ENCODE measurements at regions not wholly inside any gene's neighbourhood (a gene's known extent, or its start where the extent isn't known, plus 50 kb on each side); places are given as distances from the start of the nearest gene placed in this dataset.

DNA sequence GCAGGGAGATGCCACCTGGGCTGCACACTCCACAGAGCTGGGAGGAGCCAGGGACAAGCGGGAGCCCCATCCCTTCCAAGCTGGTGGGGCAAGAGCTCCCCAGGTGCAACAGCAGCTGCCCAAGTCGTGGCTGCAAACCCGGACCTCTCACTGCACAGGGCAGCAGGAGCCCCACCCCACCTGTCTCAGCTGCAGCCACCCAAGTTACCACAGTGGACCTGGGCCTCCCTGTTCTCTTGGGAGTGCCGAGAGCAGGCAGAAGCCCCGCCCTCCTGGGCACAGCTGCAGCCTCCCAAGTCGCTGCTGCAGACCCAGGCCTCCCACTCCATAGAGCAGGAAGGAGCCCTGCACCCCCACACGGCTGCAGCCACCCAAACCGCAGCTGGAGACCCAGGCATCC lies 374.1 kb upstream of the ACO1 start:
- H3K36me3 ChIP-seq (ENCODE audit: control insufficient read depth, insufficient read depth, low read length): no peaks in the 10 kb centered on the region
- intact Hi-C loops (cut with micrococcal nuclease; ENCODE audit: unreplicated experiment): loop anchor here (10.0 kb wide), 1 partner anchor 64 kb away; no protein-coding TSS in a partner anchor
- no peak for DNase-seq
- Mint-ChIP-seq H3K4me1 (ENCODE audit: low read depth, unreplicated experiment) (no peaks in the 10 kb centered on the region), H3K4me3 (ENCODE audit: unreplicated experiment) (no peak overlapping the region), H3K27ac (ENCODE audit: unreplicated experiment) (no peak overlapping the region), H3K27me3 (ENCODE audit: insufficient read depth, unreplicated experiment) (no peaks in the 10 kb centered on the region), H3K36me3 (ENCODE audit: insufficient read depth, unreplicated experiment) (no peaks in the 10 kb centered on the region), H3K9me3 (ENCODE audit: unreplicated experiment) (no peaks in the 10 kb centered on the region)
- no TSS peak for BruUV-seq (replicated peaks)
- POLR2A ChIA-PET: no interaction called here
- H3K4me3 ChIP-seq (ENCODE audit: low read depth, low read length): no peak overlapping the region
- no peaks in the 10 kb centered on the region for H3K4me1 ChIP-seq
- CTCF ChIA-PET: no interaction called here
- H3K9me3 ChIP-seq: no peaks in the 10 kb centered on the region
- H3K27me3 ChIP-seq (replicated peaks; ENCODE audit: control insufficient read depth, insufficient read depth, low read length): no peaks in the 10 kb centered on the region
- TF ChIP-seq, protein P1, sequence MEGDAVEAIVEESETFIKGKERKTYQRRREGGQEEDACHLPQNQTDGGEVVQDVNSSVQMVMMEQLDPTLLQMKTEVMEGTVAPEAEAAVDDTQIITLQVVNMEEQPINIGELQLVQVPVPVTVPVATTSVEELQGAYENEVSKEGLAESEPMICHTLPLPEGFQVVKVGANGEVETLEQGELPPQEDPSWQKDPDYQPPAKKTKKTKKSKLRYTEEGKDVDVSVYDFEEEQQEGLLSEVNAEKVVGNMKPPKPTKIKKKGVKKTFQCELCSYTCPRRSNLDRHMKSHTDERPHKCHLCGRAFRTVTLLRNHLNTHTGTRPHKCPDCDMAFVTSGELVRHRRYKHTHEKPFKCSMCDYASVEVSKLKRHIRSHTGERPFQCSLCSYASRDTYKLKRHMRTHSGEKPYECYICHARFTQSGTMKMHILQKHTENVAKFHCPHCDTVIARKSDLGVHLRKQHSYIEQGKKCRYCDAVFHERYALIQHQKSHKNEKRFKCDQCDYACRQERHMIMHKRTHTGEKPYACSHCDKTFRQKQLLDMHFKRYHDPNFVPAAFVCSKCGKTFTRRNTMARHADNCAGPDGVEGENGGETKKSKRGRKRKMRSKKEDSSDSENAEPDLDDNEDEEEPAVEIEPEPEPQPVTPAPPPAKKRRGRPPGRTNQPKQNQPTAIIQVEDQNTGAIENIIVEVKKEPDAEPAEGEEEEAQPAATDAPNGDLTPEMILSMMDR (IDR thresholded peaks at IDR 0.05; ENCODE audit: insufficient read depth in 1 of 2, low read depth in 1 of 2, low read length in 1 of 2, severe bottlenecking in 1 of 2, unreplicated experiment in 1 of 2): no peak

DNA sequence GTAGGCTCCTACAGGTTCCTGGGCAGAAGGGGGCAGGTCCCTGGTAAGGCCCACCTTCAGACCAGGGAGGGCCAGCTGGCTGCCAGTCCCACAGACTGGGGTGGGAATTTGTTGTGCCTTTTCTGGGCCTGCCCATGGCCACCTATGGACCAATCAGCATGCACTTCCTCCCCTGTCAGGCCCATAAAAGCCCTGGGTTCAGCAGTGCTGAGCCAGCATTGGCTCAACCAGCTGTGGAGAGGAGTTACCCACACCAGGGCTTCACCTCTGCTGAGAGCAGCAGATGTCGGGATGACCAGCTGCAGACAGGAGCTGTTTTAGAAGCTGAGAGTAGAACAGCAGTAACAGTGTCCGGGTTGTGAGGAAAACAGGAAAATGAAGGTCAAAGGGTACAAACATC lies 373.4 kb upstream of the ACO1 start:
- H3K4me3 ChIP-seq (ENCODE audit: low read depth, low read length): no peak overlapping the region
- DNase-seq: no peak
- CTCF ChIA-PET: no interaction called here
- H3K27me3 Mint-ChIP-seq (ENCODE audit: insufficient read depth, unreplicated experiment): no peaks in the 10 kb centered on the region
- no peaks in the 10 kb centered on the region for H3K9me3 ChIP-seq
- no peak overlapping the region for H3K4me3 Mint-ChIP-seq (ENCODE audit: unreplicated experiment)
- H3K27me3 ChIP-seq (replicated peaks; ENCODE audit: control insufficient read depth, insufficient read depth, low read length): no peaks in the 10 kb centered on the region
- no peaks in the 10 kb centered on the region for H3K36me3 ChIP-seq (ENCODE audit: control insufficient read depth, insufficient read depth, low read length)
- no peak overlapping the region for H3K27ac Mint-ChIP-seq (ENCODE audit: unreplicated experiment)
- no peaks in the 10 kb centered on the region for H3K36me3 Mint-ChIP-seq (ENCODE audit: insufficient read depth, unreplicated experiment)
- intact Hi-C loops (cut with micrococcal nuclease; ENCODE audit: unreplicated experiment): loop anchor here (10.0 kb wide), 1 partner anchor 64 kb away; no protein-coding TSS in a partner anchor
- BruUV-seq (replicated peaks): no TSS peak
- H3K4me1 Mint-ChIP-seq (ENCODE audit: low read depth, unreplicated experiment): no peaks in the 10 kb centered on the region
- POLR2A ChIA-PET: no interaction called here
- H3K9me3 Mint-ChIP-seq (ENCODE audit: unreplicated experiment): no peaks in the 10 kb centered on the region
- no peaks in the 10 kb centered on the region for H3K4me1 ChIP-seq
- TF ChIP-seq, protein P1 (IDR thresholded peaks at IDR 0.05; ENCODE audit: insufficient read depth in 1 of 2, low read depth in 1 of 2, low read length in 1 of 2, severe bottlenecking in 1 of 2, unreplicated experiment in 1 of 2): no peak

- H3K27me3 ChIP-seq (replicated peaks; ENCODE audit: control insufficient read depth, insufficient read depth, low read length): no peaks in the 10 kb centered on the region
- Mint-ChIP-seq H3K27ac (ENCODE audit: unreplicated experiment) (no peak overlapping the region), H3K36me3 (ENCODE audit: insufficient read depth, unreplicated experiment) (no peaks in the 10 kb centered on the region), H3K4me3 (ENCODE audit: unreplicated experiment) (no peak overlapping the region), H3K9me3 (ENCODE audit: unreplicated experiment) (peaks cover 9% of the 10 kb centered on the region), H3K27me3 (ENCODE audit: insufficient read depth, unreplicated experiment) (no peaks in the 10 kb centered on the region), H3K4me1 (ENCODE audit: low read depth, unreplicated experiment) (no peaks in the 10 kb centered on the region)
- BruUV-seq (replicated peaks): no TSS peak
- intact Hi-C loops (cut with micrococcal nuclease; ENCODE audit: unreplicated experiment): loop anchor here (10.0 kb wide), 1 partner anchor 59 kb away; no protein-coding TSS in a partner anchor
- H3K4me1 ChIP-seq: no peaks in the 10 kb centered on the region
- no peaks in the 10 kb centered on the region for H3K36me3 ChIP-seq (ENCODE audit: control insufficient read depth, insufficient read depth, low read length)
- POLR2A ChIA-PET: no interaction called here
- no peak overlapping the region for H3K4me3 ChIP-seq (ENCODE audit: low read depth, low read length)
- DNase-seq: no peak
- CTCF ChIA-PET: no interaction called here
- H3K9me3 ChIP-seq: no peaks in the 10 kb centered on the region
- TF ChIP-seq, protein P1 (IDR thresholded peaks at IDR 0.05; ENCODE audit: insufficient read depth in 1 of 2, low read depth in 1 of 2, low read length in 1 of 2, severe bottlenecking in 1 of 2, unreplicated experiment in 1 of 2): no peak
Observed at GRCh38 chr9:32015795-32016194, 368.6 kb upstream of the ACO1 start.
